Transverse colon (tissue), 4 donors: ENCODE measurements at regions not wholly inside any gene's neighbourhood (a gene's known extent, or its start where the extent isn't known, plus 50 kb on each side); places are given as distances from the start of the nearest gene placed in this dataset.

Experiments used
- CTCF ChIP-seq, 5 experiments: fragments of 200-600 bp in 3 of 5; fragments of 450-650 bp in 2 of 5; sonication (generic) in 3 of 5; IDR thresholded peaks; 1 replicate in 2 of 5; 2 replicates in 3 of 5; pipeline ENCODE4 v1.5.1; 2016 to 2017; ENCODE audit warnings: antibody characterized with exemption in 5 of 5, inconsistent platforms in 3 of 5, mild to moderate bottlenecking in 2 of 5, moderate library complexity in 1 of 5
- EP300 ChIP-seq: sonication (generic); formaldehyde crosslinking; IDR thresholded peaks from one replicate; pipeline ENCODE4 v1.6.1; 2017; ENCODE audit warnings: antibody characterized with exemption, low read depth
- POLR2A ChIP-seq: fragments of 450-650 bp; IDR thresholded peaks from one replicate; pipeline ENCODE4 v1.6.1; 2016; ENCODE audit warnings: antibody characterized with exemption, mild to moderate bottlenecking, moderate library complexity
- POLR2AphosphoS5 ChIP-seq, 3 donors: sonication (generic); formaldehyde crosslinking; IDR thresholded peaks; one replicate each; pipeline ENCODE4 v1.6.1; 2016; ENCODE audit warnings: antibody characterized with exemption in 3 of 3

GRCh38 chr17:72434581-72434980 is 313.8 kb downstream of the SOX9 start:
- TF ChIP-seq CTCF (IDR thresholded peaks at IDR 0.05) (no peak), POLR2A (no peak), POLR2AphosphoS5 (IDR thresholded peaks at IDR 0.05) (no peak), EP300 (no peak)
